OCI-LY1 (cell line): ENCODE measurements at regions not wholly inside any gene's neighbourhood (a gene's known extent, or its start where the extent isn't known, plus 50 kb on each side); places are given as distances from the start of the nearest gene placed in this dataset.

ENCODE experiments used
- EZH2 ChIP-seq: fragments of 200-600 bp; sonication (generic), shearing (Covaris generic); IDR thresholded peaks from 2 replicates; pipeline ENCODE4 v1.8.0; 2017; ENCODE audit warnings: borderline replicate concordance, mixed run types, mild to moderate bottlenecking, antibody characterized with exemption, low read length, moderate library complexity, mixed read lengths
- TF ChIP-seq, protein P1 (sequence below): fragments of 200-600 bp; sonication (generic), shearing (Covaris generic); IDR thresholded peaks from 2 replicates; pipeline ENCODE4 v1.5.1; 2017; ENCODE audit warnings: mild to moderate bottlenecking, antibody characterized with exemption, low read length, moderate library complexity, mixed read lengths

DNA sequence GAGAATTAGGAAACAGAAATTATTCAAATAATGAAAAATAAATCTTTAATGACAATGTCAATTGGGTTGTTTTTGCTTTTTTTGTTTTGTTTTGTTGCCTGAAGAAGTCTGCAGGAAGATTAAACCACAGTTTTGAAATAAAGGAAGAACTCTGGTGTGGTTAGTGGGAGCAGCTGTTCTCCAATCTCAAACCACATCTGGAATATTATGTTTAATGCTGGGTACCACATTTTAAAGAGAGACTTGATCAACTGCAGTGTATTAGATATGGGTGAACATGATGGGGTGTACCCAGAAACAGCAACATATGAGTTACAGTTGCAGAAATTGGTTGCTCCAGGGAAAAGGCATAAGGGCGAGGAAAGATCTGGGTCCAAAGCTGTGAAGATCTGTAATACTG, 171.2 kb upstream of the RPL34 start:
- TF ChIP-seq, protein P1, sequence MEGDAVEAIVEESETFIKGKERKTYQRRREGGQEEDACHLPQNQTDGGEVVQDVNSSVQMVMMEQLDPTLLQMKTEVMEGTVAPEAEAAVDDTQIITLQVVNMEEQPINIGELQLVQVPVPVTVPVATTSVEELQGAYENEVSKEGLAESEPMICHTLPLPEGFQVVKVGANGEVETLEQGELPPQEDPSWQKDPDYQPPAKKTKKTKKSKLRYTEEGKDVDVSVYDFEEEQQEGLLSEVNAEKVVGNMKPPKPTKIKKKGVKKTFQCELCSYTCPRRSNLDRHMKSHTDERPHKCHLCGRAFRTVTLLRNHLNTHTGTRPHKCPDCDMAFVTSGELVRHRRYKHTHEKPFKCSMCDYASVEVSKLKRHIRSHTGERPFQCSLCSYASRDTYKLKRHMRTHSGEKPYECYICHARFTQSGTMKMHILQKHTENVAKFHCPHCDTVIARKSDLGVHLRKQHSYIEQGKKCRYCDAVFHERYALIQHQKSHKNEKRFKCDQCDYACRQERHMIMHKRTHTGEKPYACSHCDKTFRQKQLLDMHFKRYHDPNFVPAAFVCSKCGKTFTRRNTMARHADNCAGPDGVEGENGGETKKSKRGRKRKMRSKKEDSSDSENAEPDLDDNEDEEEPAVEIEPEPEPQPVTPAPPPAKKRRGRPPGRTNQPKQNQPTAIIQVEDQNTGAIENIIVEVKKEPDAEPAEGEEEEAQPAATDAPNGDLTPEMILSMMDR: no peak
- TF ChIP-seq EZH2: no peak
